Activated T-helper 2 cell treated with anti-CD3 and anti-CD28 coated beads, Interferon-gamma antibody, Interleukin-2, Interleukin-4, amounts not matched to agents 10 μg/mL and 5 μg/mL and 100 μg/mL, durations not matched to agents 14 hours and 24 hours and 36 hours (primary cell): ENCODE measurements at regions not wholly inside any gene's neighbourhood (a gene's known extent, or its start where the extent isn't known, plus 50 kb on each side); places are given as distances from the start of the nearest gene placed in this dataset.

Source experiments
- DNase-seq: peaks from one replicate; pipeline ENCODE4 v3.0.0; 2021; ENCODE audit warnings: low spot score
- H3K27ac Mint-ChIP-seq: one replicate; pipeline ENCODE4 v1.8.0; 2021; ENCODE audit warnings: mixed read lengths
- H3K27me3 Mint-ChIP-seq: one replicate; pipeline ENCODE4 v1.8.0; 2021; ENCODE audit warnings: low read depth, mixed read lengths
- H3K36me3 Mint-ChIP-seq: one replicate; pipeline ENCODE4 v1.8.0; 2021; ENCODE audit warnings: low read depth, mixed read lengths
- H3K4me1 Mint-ChIP-seq: one replicate; pipeline ENCODE4 v1.8.0; 2021; ENCODE audit warnings: low read depth, mixed read lengths
- H3K4me3 Mint-ChIP-seq: one replicate; pipeline ENCODE4 v1.8.0; 2021; ENCODE audit warnings: low read depth, mild to moderate bottlenecking, moderate library complexity, mixed read lengths
- H3K9me3 Mint-ChIP-seq: one replicate; pipeline ENCODE4 v1.8.0; 2021; ENCODE audit warnings: mixed read lengths
- intact Hi-C: fragments of 100-400 bp; cut with micrococcal nuclease; formaldehyde crosslinking; loops from one replicate; pipeline ENCODE4 v1.15.1; 2023

- no peaks in the 10 kb centered on the region for H3K4me1 Mint-ChIP-seq
- no peak overlapping the region for H3K4me3 Mint-ChIP-seq
- H3K36me3 Mint-ChIP-seq, result no peaks in the 10 kb centered on the region
- no peak for DNase-seq
- no peaks in the 10 kb centered on the region for H3K27me3 Mint-ChIP-seq
- H3K27ac Mint-ChIP-seq, result no peak overlapping the region
- H3K9me3 Mint-ChIP-seq, result peaks cover 29% of the 10 kb centered on the region
- intact Hi-C loops, result no loop called here
Observed at GRCh38 chr12:28909291-28909690, 239.8 kb upstream of the FAR2 start.

GRCh38 chr12:28925719-28926376, 223.2 kb upstream of the FAR2 start:
- no peak overlapping the region for H3K4me3 Mint-ChIP-seq

GRCh38 chr12:28930704-28931103, 218.4 kb upstream of the FAR2 start:
- Mint-ChIP-seq H3K27ac (no peak overlapping the region), H3K27me3 (no peaks in the 10 kb centered on the region), H3K4me3 (no peak overlapping the region), H3K36me3 (no peaks in the 10 kb centered on the region), H3K4me1 (no peaks in the 10 kb centered on the region), H3K9me3 (no peaks in the 10 kb centered on the region)
- no peak for DNase-seq
- intact Hi-C loops, result no loop called here

More at GRCh38 chr12:28925719-28926376, 223.2 kb upstream of the FAR2 start:
- Mint-ChIP-seq H3K27me3 (no peaks in the 10 kb centered on the region), H3K9me3 (peaks cover 14% of the 10 kb centered on the region), H3K27ac (no peak overlapping the region), H3K4me1 (no peaks in the 10 kb centered on the region), H3K36me3 (no peaks in the 10 kb centered on the region)
- intact Hi-C loops, result no loop called here
- no peak for DNase-seq

GRCh38 chr12:28933176-28933575, 215.9 kb upstream of the FAR2 start:
- no peaks in the 10 kb centered on the region for H3K27me3 Mint-ChIP-seq
- H3K27ac Mint-ChIP-seq, result no peak overlapping the region
- no peak for DNase-seq
- H3K4me3 Mint-ChIP-seq, result no peak overlapping the region
- H3K9me3 Mint-ChIP-seq, result no peaks in the 10 kb centered on the region
- no peaks in the 10 kb centered on the region for H3K4me1 Mint-ChIP-seq
- no peaks in the 10 kb centered on the region for H3K36me3 Mint-ChIP-seq
- intact Hi-C loops, result no loop called here

GRCh38 chr12:28933864-28934527, 215.1 kb upstream of the FAR2 start:
- Mint-ChIP-seq H3K4me3 (no peak overlapping the region), H3K4me1 (no peaks in the 10 kb centered on the region), H3K27me3 (no peaks in the 10 kb centered on the region), H3K27ac (no peak overlapping the region), H3K9me3 (no peaks in the 10 kb centered on the region), H3K36me3 (no peaks in the 10 kb centered on the region)
- DNase-seq, result no peak
- intact Hi-C loops, result no loop called here

GRCh38 chr12:28936221-28936620, 212.9 kb upstream of the FAR2 start:
- no peaks in the 10 kb centered on the region for H3K9me3 Mint-ChIP-seq
- H3K36me3 Mint-ChIP-seq, result no peaks in the 10 kb centered on the region
- H3K27ac Mint-ChIP-seq, result no peak overlapping the region
- H3K4me1 Mint-ChIP-seq, result no peaks in the 10 kb centered on the region
- intact Hi-C loops, result no loop called here
- H3K4me3 Mint-ChIP-seq, result no peak overlapping the region
- DNase-seq, result no peak
- no peaks in the 10 kb centered on the region for H3K27me3 Mint-ChIP-seq

- H3K9me3 Mint-ChIP-seq, result no peaks in the 10 kb centered on the region
- no peaks in the 10 kb centered on the region for H3K27me3 Mint-ChIP-seq
- intact Hi-C loops, result no loop called here
- no peak overlapping the region for H3K27ac Mint-ChIP-seq
- DNase-seq, result no peak
- no peak overlapping the region for H3K4me3 Mint-ChIP-seq
- H3K4me1 Mint-ChIP-seq, result no peaks in the 10 kb centered on the region
- no peaks in the 10 kb centered on the region for H3K36me3 Mint-ChIP-seq
Observed at GRCh38 chr12:28936711-28937110, 212.4 kb upstream of the FAR2 start.

- no peak overlapping the region for H3K4me3 Mint-ChIP-seq
- no peaks in the 10 kb centered on the region for H3K36me3 Mint-ChIP-seq
- no peaks in the 10 kb centered on the region for H3K27me3 Mint-ChIP-seq
- H3K27ac Mint-ChIP-seq, result no peak overlapping the region
- H3K9me3 Mint-ChIP-seq, result no peaks in the 10 kb centered on the region
- H3K4me1 Mint-ChIP-seq, result no peaks in the 10 kb centered on the region
- intact Hi-C loops, result no loop called here
- DNase-seq, result no peak
Observed at GRCh38 chr12:28937196-28937595, 211.9 kb upstream of the FAR2 start.

GRCh38 chr12:28938056-28938455, 211.0 kb upstream of the FAR2 start:
- no peak overlapping the region for H3K4me3 Mint-ChIP-seq
- H3K36me3 Mint-ChIP-seq, result no peaks in the 10 kb centered on the region
- no peaks in the 10 kb centered on the region for H3K27me3 Mint-ChIP-seq
- no peaks in the 10 kb centered on the region for H3K9me3 Mint-ChIP-seq
- intact Hi-C loops, result no loop called here
- DNase-seq, result no peak
- H3K4me1 Mint-ChIP-seq, result no peaks in the 10 kb centered on the region
- H3K27ac Mint-ChIP-seq, result no peak overlapping the region

- no peak overlapping the region for H3K27ac Mint-ChIP-seq
- no peaks in the 10 kb centered on the region for H3K4me1 Mint-ChIP-seq
- no peaks in the 10 kb centered on the region for H3K9me3 Mint-ChIP-seq
- intact Hi-C loops, result no loop called here
- H3K4me3 Mint-ChIP-seq, result no peak overlapping the region
- H3K27me3 Mint-ChIP-seq, result no peaks in the 10 kb centered on the region
- DNase-seq, result no peak
- no peaks in the 10 kb centered on the region for H3K36me3 Mint-ChIP-seq
Observed at GRCh38 chr12:28938581-28939235, 210.4 kb upstream of the FAR2 start.

- intact Hi-C loops, result no loop called here
- no peaks in the 10 kb centered on the region for H3K4me1 Mint-ChIP-seq
- no peaks in the 10 kb centered on the region for H3K36me3 Mint-ChIP-seq
- no peaks in the 10 kb centered on the region for H3K9me3 Mint-ChIP-seq
- no peaks in the 10 kb centered on the region for H3K27me3 Mint-ChIP-seq
- no peak for DNase-seq
- no peak overlapping the region for H3K4me3 Mint-ChIP-seq
- no peak overlapping the region for H3K27ac Mint-ChIP-seq
Observed at GRCh38 chr12:28939427-28939826, 209.7 kb upstream of the FAR2 start.

- no peaks in the 10 kb centered on the region for H3K4me1 Mint-ChIP-seq
- no peaks in the 10 kb centered on the region for H3K27me3 Mint-ChIP-seq
- intact Hi-C loops, result no loop called here
- no peak for DNase-seq
- no peak overlapping the region for H3K27ac Mint-ChIP-seq
- no peak overlapping the region for H3K4me3 Mint-ChIP-seq
- H3K9me3 Mint-ChIP-seq, result no peaks in the 10 kb centered on the region
- no peaks in the 10 kb centered on the region for H3K36me3 Mint-ChIP-seq
Observed at GRCh38 chr12:28941248-28941647, 207.8 kb upstream of the FAR2 start.

- Mint-ChIP-seq H3K9me3 (no peaks in the 10 kb centered on the region), H3K36me3 (no peaks in the 10 kb centered on the region), H3K27ac (no peak overlapping the region), H3K4me3 (no peak overlapping the region), H3K4me1 (no peaks in the 10 kb centered on the region), H3K27me3 (no peaks in the 10 kb centered on the region)
- DNase-seq, result no peak
- intact Hi-C loops, result no loop called here
Observed at GRCh38 chr12:28946361-28946760, 202.7 kb upstream of the FAR2 start.
